Lung (tissue), 11 donors: ENCODE measurements at regions not wholly inside any gene's neighbourhood (a gene's known extent, or its start where the extent isn't known, plus 50 kb on each side); places are given as distances from the start of the nearest gene placed in this dataset.

Experiments
- ATAC-seq: fragments of 200-7000 bp; cut with Tn5 transposase; one replicate; pipeline ENCODE4 v1.9.1; 2020; ENCODE audit warnings: moderate number of reproducible peaks; ENCODE audit not compliant: insufficient read depth, low FRiP score
- DNase-seq, 3 donors: peaks; one replicate each; pipeline ENCODE4 v3.0.0-alpha.2; 2013 to 2017
- H3K27ac ChIP-seq, 2 donors: one replicate each; pipeline ENCODE4 v1.5.1; 2013; ENCODE audit warnings: mild to moderate bottlenecking in 2 of 2, moderate library complexity in 2 of 2, control low read depth in 1 of 2, inconsistent platforms in 1 of 2, low read depth in 1 of 2, low read length in 1 of 2
- H3K27me3 ChIP-seq, 3 donors: one replicate each; pipeline ENCODE4 v1.5.1; 2013; ENCODE audit warnings: low read length in 2 of 3; ENCODE audit not compliant: control insufficient read depth in 3 of 3, insufficient read depth in 3 of 3
- H3K36me3 ChIP-seq, 4 donors: one replicate each; pipeline ENCODE4 v1.5.1; 2013; ENCODE audit warnings: low read length in 4 of 4, mild to moderate bottlenecking in 1 of 4, moderate library complexity in 1 of 4; ENCODE audit not compliant: control insufficient read depth in 4 of 4, insufficient read depth in 4 of 4
- H3K4me1 ChIP-seq, 5 donors: one replicate each; pipeline ENCODE4 v1.5.1; 2013; ENCODE audit warnings: low read length in 5 of 5, mild to moderate bottlenecking in 2 of 5, moderate library complexity in 1 of 5; ENCODE audit not compliant: control insufficient read depth in 5 of 5, insufficient read depth in 5 of 5
- H3K4me3 ChIP-seq: one replicate; pipeline ENCODE4 v1.5.1; 2013; ENCODE audit warnings: mild to moderate bottlenecking, control low read depth, moderate library complexity
- H3K9ac ChIP-seq, 2 donors: one replicate each; pipeline ENCODE4 v1.5.1; 2013; ENCODE audit warnings: low read length in 2 of 2, control low read depth in 1 of 2; ENCODE audit not compliant: insufficient read depth in 1 of 2
- H3K9me3 ChIP-seq, 4 donors: one replicate each; pipeline ENCODE4 v1.5.1; 2013; ENCODE audit warnings: low read length in 3 of 4, mild to moderate bottlenecking in 1 of 4, moderate library complexity in 1 of 4; ENCODE audit not compliant: control insufficient read depth in 4 of 4, insufficient read depth in 3 of 4
- CTCF ChIP-seq: IDR thresholded peaks from 2 replicates; pipeline ENCODE4 v1.5.1; 2012; ENCODE audit warnings: mild to moderate bottlenecking; ENCODE audit errors: control extremely low read depth, extremely low read depth
- WGBS, 2 donors: extraction: QIAGEN DNeasy Blood & Tissue Kit; methylation state at CpG; one replicate each; pipeline ENCODE4 v1.1.7; 2013; 5-methylcytosine and 5-hydroxymethylcytosine counted together
- donor health status: control.
- donor health status: control.
- donor health status: Bipolar disorder and iron deficiency.
- donor health status: healthy.
- donor health status: DM: yes; HTN: yes; CAD: no.

- TF ChIP-seq CTCF = no peak
- WGBS, 2 donors = 79 to 83% methylated on average over 3 of the region's 3 CpGs
- ATAC-seq (no peak), DNase-seq (no peak)
- H3K36me3 ChIP-seq = no peaks in the 10 kb centered on the region
- no peak overlapping the region for H3K27ac ChIP-seq
- no peak overlapping the region for H3K9ac ChIP-seq
- peaks cover 0 to 7% (median 0%) of the 10 kb centered on the region in 4 donors for H3K9me3 ChIP-seq
- peaks cover 0 to 2% (median 0%) of the 10 kb centered on the region in 5 donors for H3K4me1 ChIP-seq
- no peak overlapping the region for H3K4me3 ChIP-seq
- peaks cover 0 to 19% (median 2%) of the 10 kb centered on the region in 3 donors for H3K27me3 ChIP-seq
Observed at GRCh38 chrX:39883666-39884065, 214.1 kb downstream of the BCOR start.

- no peak for ATAC-seq
Observed at GRCh38 chrX:39886282-39886681, 211.5 kb downstream of the BCOR start.

GRCh38 chrX:39888730-39889129 lies 209.0 kb downstream of the BCOR start:
- Histone ChIP-seq H3K36me3 (no peaks in the 10 kb centered on the region), H3K27me3 (peaks cover 0 to 7% (median 0%) of the 10 kb centered on the region in 3 donors), H3K27ac (no peak overlapping the region), H3K4me1 (no peaks in the 10 kb centered on the region), H3K9ac (no peak overlapping the region), H3K4me3 (no peak overlapping the region), H3K9me3 (peaks cover 0 to 3% (median 0%) of the 10 kb centered on the region in 4 donors)
- no peak for TF ChIP-seq CTCF
- no peak for ATAC-seq
- DNase-seq = no peak
- WGBS, 2 donors = 81 to 100% methylated on average over 1 of the region's 1 CpG

More at GRCh38 chrX:39886282-39886681, 211.5 kb downstream of the BCOR start:
- H3K9ac ChIP-seq = no peak overlapping the region
- H3K4me1 ChIP-seq = no peaks in the 10 kb centered on the region
- TF ChIP-seq CTCF = no peak
- no peak overlapping the region for H3K4me3 ChIP-seq
- H3K27ac ChIP-seq = peak overlapping the region in 1 of 2 donors; percentile 40
- H3K36me3 ChIP-seq = no peaks in the 10 kb centered on the region
- H3K9me3 ChIP-seq = peaks cover 0 to 7% (median 0%) of the 10 kb centered on the region in 4 donors
- no peak for DNase-seq
- 65 to 86% methylated on average over 2 to 3 of the region's 3 CpGs for WGBS, 2 donors
- peaks cover 0 to 18% (median 2%) of the 10 kb centered on the region in 3 donors for H3K27me3 ChIP-seq

GRCh38 chrX:39889704-39890103 lies 208.1 kb downstream of the BCOR start:
- no peak for DNase-seq
- Histone ChIP-seq H3K27ac (no peak overlapping the region), H3K36me3 (no peaks in the 10 kb centered on the region), H3K9me3 (peaks cover 0 to 3% (median 0%) of the 10 kb centered on the region in 4 donors), H3K4me3 (no peak overlapping the region), H3K9ac (no peak overlapping the region), H3K27me3 (peaks cover 0 to 7% (median 0%) of the 10 kb centered on the region in 3 donors), H3K4me1 (peaks cover 0 to 7% (median 0%) of the 10 kb centered on the region in 5 donors)
- no peak for TF ChIP-seq CTCF
- ATAC-seq = no peak
- WGBS, 2 donors = 84 to 100% methylated on average over 1 of the region's 1 CpG
